ENCODE measurements at regions not wholly inside any gene's neighbourhood (a gene's known extent, or its start where the extent isn't known, plus 50 kb on each side); places are given as distances from the start of the nearest gene placed in this dataset.

DNA sequence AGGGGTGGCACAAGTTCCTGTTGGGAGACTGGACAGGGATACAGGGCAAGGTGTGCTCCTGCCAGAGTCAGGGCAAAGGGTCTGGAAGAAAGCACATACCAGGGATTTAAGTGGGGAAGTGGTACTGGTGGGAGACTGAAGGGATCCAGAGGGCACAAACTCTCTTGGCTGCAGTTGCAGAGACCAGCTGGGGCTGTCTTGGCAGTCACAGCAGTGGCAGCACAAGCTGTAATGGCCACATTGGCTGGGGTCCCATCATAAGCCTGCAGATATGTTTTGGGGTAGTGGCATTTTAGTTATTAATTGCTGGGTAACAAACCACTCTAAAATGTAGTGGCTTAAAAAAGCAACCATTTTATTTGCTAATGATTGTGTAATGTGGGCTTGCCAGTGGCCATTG, 492.2 kb downstream of the ENC1 start:
- POLR2A ChIA-PET = no interaction called here

DNA sequence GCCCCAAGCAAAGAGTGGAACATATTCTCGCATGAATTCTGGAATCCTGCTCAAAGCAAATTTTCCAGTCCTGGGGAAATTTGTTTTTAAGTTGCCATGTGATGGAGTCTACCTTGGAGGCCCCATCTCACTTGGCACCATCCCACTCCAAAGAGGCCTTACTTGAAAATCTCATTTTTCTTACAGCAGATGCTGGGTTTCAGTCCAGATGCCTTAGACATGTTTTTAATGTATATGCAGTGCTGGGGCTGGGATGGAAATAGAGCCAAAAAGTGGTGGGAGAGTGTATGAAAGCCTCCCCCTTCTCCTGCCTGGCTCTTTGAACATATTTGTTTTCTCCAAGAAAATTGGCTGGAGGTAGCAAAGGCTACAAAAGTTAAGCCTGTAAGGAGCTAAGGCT, 493.7 kb downstream of the ENC1 start:
- ChIA-PET CTCF (interaction anchor here (1.0 kb wide), 1 partner anchor 8 kb away, joined by 4 read pairs; no protein-coding TSS in a partner anchor), POLR2A (no interaction called here)
- DNase-seq (ENCODE audit: extremely low spot score) = no peak
- TF ChIP-seq, protein P1, sequence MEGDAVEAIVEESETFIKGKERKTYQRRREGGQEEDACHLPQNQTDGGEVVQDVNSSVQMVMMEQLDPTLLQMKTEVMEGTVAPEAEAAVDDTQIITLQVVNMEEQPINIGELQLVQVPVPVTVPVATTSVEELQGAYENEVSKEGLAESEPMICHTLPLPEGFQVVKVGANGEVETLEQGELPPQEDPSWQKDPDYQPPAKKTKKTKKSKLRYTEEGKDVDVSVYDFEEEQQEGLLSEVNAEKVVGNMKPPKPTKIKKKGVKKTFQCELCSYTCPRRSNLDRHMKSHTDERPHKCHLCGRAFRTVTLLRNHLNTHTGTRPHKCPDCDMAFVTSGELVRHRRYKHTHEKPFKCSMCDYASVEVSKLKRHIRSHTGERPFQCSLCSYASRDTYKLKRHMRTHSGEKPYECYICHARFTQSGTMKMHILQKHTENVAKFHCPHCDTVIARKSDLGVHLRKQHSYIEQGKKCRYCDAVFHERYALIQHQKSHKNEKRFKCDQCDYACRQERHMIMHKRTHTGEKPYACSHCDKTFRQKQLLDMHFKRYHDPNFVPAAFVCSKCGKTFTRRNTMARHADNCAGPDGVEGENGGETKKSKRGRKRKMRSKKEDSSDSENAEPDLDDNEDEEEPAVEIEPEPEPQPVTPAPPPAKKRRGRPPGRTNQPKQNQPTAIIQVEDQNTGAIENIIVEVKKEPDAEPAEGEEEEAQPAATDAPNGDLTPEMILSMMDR (IDR thresholded peaks at IDR 0.05; ENCODE audit: control extremely low read depth, extremely low read depth, low read depth, missing control alignments) = no peak

More for the DNA sequence above, 492.2 kb downstream of the ENC1 start:
- DNase-seq (ENCODE audit: extremely low spot score) = no peak
- TF ChIP-seq, protein P1 (IDR thresholded peaks at IDR 0.05; ENCODE audit: control extremely low read depth, extremely low read depth, low read depth, missing control alignments) = no peak
- CTCF ChIA-PET = no interaction called here

DNA sequence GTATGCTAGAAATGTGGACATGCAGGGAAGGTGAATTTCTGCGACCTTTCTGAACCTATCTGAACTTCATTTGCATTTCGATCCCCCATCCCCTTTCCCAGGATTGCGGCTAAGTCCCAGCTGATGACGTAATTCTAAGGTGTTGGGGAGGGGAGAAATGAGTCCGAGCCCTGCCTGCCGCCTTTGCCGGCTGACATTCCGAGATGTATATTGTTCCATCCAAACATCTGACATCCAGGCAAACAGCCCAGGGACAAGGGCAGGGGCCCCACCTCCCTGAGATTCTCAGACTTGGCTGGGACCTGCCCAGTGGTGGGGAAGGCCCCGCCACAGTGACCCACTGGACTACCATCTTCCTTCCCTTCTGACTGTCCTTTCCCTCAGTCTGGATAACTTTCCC, 494.6 kb downstream of the ENC1 start:
- TF ChIP-seq, protein P1 (IDR thresholded peaks at IDR 0.05; ENCODE audit: control extremely low read depth, extremely low read depth, low read depth, missing control alignments) = no peak
- DNase-seq (ENCODE audit: extremely low spot score) = no peak
- ChIA-PET POLR2A (no interaction called here), CTCF (no interaction called here)

DNA sequence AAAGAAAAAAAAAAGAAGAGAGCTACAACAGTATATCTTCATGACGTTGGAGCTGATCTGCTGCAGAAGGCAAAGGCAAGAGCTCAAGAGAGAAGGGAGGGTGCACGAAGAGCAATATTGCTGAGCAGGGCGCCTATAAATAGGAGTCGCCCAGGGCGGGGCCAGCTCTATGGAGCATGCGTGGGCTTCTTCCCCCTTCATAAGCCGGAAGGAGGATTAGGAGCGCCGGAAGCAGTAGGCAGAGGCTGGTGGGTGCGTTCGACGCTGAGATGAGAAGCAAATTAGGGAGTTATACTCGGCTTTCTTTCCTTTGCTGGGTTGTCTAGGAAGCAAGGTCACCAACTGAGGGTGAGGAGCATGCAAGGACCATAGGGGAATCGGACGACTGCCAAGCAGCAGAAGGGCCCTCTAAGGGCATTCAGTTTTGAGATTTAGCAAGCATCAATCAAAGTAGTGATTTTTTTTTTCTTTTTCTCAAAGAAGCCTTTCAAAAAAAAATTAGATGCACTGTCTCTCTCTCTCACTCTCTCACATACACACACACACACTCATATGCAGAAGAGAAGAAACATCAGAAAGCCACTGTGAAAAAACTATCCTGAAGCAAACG, 496.7 kb downstream of the ENC1 start:
- no peak for DNase-seq (ENCODE audit: extremely low spot score)
- TF ChIP-seq, protein P1 (IDR thresholded peaks at IDR 0.05; ENCODE audit: control extremely low read depth, extremely low read depth, low read depth, missing control alignments) = no peak
- CTCF ChIA-PET = interaction anchor here (2.1 kb wide), 1 partner anchor 9 kb away, joined by 5 read pairs; no protein-coding TSS in a partner anchor
- POLR2A ChIA-PET = no interaction called here

DNA sequence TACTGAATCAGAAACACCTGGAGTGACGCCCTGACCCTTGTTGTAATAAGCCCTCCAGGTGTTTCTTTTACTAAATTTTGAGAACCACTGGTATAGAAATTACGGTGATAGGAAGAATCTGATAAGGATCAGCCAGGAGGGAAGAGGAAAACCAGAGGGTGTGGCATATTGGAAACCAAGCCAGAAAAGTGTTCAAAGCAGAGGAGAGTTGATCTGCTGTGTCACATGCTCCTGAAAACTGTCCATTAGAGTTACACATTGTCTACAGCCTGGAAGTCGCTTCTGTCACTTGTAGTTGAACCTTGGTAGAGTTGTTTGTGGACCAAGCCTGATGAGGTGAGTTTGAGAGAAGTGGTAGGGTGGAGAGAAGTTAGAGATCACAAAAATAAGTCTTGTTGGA, 497.4 kb downstream of the ENC1 start:
- TF ChIP-seq, protein P1 (IDR thresholded peaks at IDR 0.05; ENCODE audit: control extremely low read depth, extremely low read depth, low read depth, missing control alignments) = no peak
- no peak for DNase-seq (ENCODE audit: extremely low spot score)
- POLR2A ChIA-PET = no interaction called here
- CTCF ChIA-PET = interaction anchor here (2.1 kb wide), 1 partner anchor 8 kb away, joined by 5 read pairs; no protein-coding TSS in a partner anchor

GRCh38 chr5:74141053-74141452, 499.5 kb downstream of the ENC1 start:
- DNase-seq (ENCODE audit: extremely low spot score) = no peak
- TF ChIP-seq, protein P1 (IDR thresholded peaks at IDR 0.05; ENCODE audit: control extremely low read depth, extremely low read depth, low read depth, missing control alignments) = no peak
- CTCF ChIA-PET = interaction anchor here (1.3 kb wide), 1 partner anchor 23 kb away, joined by 3 read pairs; no protein-coding TSS in a partner anchor
- POLR2A ChIA-PET = no interaction called here

Measured in GM10248 (cell line).